ENCODE measurements at regions not wholly inside any gene's neighbourhood (a gene's known extent, or its start where the extent isn't known, plus 50 kb on each side); places are given as distances from the start of the nearest gene placed in this dataset.

GRCh38 chr3:189557824-189558223 is 73.4 kb upstream of the TP63 start:
- DNase-seq (ENCODE audit: low read depth), result no peak

- no peak for DNase-seq (ENCODE audit: low read depth)
Observed at GRCh38 chr3:189561256-189561655, 69.9 kb upstream of the TP63 start.

DNA sequence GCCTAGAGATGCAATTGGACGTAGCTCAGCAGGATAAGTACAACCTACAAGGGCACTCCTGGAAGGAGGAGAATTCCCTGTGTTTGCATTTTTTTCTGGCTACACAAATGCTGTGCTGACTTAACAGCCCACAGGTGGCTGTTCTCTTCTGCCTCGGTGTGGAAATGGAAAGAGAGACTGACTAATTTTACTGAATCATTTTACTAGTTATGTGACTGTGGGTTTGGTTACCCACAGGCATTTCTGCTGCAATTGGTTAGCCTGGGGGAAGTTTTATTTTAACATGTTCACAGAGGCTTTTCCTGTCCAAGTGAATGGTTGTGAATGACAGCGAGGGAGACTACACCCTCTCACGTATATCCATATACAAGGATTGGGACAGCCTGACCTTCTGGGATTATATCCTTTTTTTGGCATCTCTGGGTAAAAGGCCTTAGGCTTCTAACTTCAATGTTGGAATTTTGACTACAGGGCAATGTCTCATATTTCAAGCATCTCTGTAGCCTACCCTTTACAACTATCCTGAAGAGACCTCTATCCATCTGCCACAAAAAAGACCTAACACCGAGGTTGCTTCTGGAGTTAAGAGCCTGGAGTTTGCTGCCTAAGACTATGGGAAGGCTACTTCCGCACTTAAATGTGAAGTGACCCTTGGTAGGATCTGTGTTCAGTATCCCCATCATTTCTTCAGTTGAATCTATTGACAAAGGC is 67.2 kb upstream of the TP63 start:
- DNase-seq (ENCODE audit: low read depth), result peak; percentile 82

GRCh38 chr3:189566550-189567130 is 64.5 kb upstream of the TP63 start:
- no peak for DNase-seq (ENCODE audit: low read depth)

DNA sequence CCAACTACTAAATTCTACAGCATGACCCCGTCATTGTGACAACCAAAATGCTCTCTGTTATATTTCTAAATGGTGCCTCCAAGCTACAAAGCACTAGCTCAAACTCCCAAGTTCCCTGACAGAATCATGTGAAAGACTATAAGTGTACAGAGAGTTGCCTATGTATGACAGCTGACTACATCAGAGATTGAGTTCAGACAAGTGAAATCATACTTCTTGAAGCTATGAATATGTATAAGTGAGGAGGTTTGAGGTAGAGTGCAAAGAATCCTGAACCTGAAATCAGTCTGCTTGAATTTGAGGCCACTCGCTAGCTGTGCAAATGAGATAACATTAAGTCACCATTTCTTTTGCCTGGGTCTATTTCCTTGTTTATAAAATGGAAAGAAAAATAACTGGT is 63.9 kb upstream of the TP63 start:
- DNase-seq (ENCODE audit: low read depth), result no peak

- no peak for DNase-seq (ENCODE audit: low read depth)
Observed at GRCh38 chr3:189567766-189568420, 63.3 kb upstream of the TP63 start.

GRCh38 chr3:189568961-189569360 is 62.2 kb upstream of the TP63 start:
- DNase-seq (ENCODE audit: low read depth), result no peak

DNA sequence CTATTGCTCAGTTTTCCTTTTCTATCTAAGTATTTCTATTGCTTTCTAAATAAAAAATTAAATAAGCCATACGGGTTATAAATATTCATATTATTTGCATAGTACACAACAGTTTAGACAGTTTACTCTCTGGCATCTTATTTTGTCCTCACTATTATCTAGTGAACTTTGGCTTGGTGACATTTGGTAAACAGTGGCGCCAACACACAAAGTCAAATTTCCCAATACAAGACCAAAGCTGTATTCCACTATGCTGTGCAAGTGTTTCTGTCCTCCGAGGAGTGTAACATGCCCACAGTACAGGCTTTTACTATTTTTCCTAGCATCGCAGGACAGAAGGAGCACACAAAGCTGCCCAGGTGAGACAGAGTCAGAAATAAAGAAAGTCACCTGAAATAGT is 61.7 kb upstream of the TP63 start:
- DNase-seq (ENCODE audit: low read depth), result no peak

GRCh38 chr3:189570916-189571315 is 60.3 kb upstream of the TP63 start:
- no peak for DNase-seq (ENCODE audit: low read depth)

GRCh38 chr3:189572249-189572648 is 58.9 kb upstream of the TP63 start:
- no peak for DNase-seq (ENCODE audit: low read depth)

GRCh38 chr3:189573004-189573403 is 58.2 kb upstream of the TP63 start:
- no peak for DNase-seq (ENCODE audit: low read depth)

GRCh38 chr3:189576486-189576885 is 54.7 kb upstream of the TP63 start:
- DNase-seq (ENCODE audit: low read depth), result no peak

DNA sequence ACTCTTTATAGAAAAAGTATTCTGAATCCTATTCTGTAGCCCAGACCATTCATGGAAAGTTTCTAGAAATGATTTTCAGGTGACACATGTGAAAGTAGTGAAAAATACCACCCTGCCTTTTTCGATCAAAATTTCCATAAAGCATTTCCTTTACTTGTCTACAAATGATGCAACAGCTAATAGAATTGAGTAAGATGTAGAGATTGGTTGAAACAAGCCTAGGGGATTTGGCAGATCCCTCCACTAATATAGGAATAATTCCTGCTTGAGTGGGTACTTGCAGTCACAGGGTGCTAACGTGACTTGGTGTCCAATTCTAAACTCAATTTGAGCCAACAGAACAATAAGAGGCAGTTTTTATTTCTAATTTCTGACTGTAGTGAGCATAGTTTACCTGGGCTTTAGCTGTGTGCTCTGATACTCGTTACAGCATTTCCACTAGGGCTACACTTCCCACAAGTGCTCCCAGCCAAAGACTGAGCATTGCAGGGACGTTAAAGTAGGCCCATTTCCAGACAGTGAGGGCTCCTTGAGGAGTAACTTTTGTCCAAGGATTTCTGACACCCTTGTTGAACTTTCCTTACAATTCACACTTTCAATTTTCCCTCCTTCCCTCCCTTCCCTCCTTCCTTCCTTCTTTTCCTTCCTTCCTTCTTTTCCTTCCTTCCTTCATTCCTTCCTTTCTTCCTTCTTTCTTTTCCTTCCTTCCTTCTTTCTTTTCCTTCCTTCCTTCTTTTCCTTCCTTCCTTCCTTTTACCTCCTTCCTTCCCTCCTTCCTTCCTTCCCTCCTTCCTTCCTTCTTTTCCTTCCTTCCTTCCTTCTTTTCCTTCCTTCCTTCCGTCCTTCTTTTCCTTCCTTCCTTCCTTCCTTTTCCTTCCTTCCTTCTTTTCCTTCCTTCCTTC is 53.9 kb upstream of the TP63 start:
- DNase-seq (ENCODE audit: low read depth), result no peak

DNA sequence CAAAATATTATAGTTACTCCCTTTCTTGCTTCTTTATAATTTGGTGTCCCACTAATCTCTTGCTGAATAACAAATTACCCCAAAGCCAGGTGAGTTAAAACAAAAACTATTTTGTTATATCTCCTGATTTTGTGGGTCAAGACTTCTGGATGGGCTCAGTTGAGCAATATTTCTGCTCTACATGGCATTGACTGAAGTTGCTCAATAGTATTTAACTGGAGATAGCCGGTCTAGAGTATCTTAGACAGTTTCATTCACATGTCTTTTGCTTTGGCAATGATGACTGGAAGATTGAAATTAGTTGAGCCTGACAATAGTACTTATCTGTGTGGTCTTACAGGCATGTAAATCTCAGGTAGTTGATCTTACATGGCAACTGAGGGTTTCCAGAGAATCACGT is 51.0 kb upstream of the TP63 start:
- DNase-seq (ENCODE audit: low read depth), result no peak
